GM12878 (cell line): ENCODE measurements at regions not wholly inside any gene's neighbourhood (a gene's known extent, or its start where the extent isn't known, plus 50 kb on each side); places are given as distances from the start of the nearest gene placed in this dataset.

Source experiments
- ATAC-seq: fragments of 200-7000 bp; cut with Tn5 transposase; 3 replicates; pipeline ENCODE4 v1.9.1; 2020; ENCODE audit warnings: mild to moderate bottlenecking, moderate library complexity
- BruUV-seq: library from RNA; stranded (reverse); fragments of 400-500 nt; replicated peaks from 2 replicates; lab custom pipeline; 2021; lab: Mats Ljungman, UMichigan
- CTCF ChIA-PET: fragments of 300-600 bp; sonication (Branson Sonifier 250); formaldehyde crosslinking; extraction: SDS; loops from one replicate; lab custom pipeline; 2021; ENCODE audit warnings: inconsistent platforms; lab: Yijun Ruan, JAX
- POLR2A ChIA-PET: fragments of 350-600 bp; formaldehyde crosslinking; extraction: SDS; loops from one replicate; lab custom pipeline; 2021; ENCODE audit warnings: inconsistent platforms; lab: Charles Lee
- RAD21 ChIA-PET: fragments of 300-600 bp; sonication (Branson Sonifier 250); formaldehyde crosslinking; loops from one replicate; lab custom pipeline; 2023; ENCODE audit warnings: antibody characterized with exemption; ENCODE audit not compliant: unreplicated experiment; lab: Charles Lee
- SMC1A ChIA-PET: fragments of 300-600 bp; sonication (Branson Sonifier 250); formaldehyde crosslinking; loops from one replicate; lab custom pipeline; 2023; ENCODE audit not compliant: unreplicated experiment, uncharacterized antibody; lab: Charles Lee
- DNase-seq: peaks from one replicate; pipeline ENCODE4 v3.0.0-alpha.2; 2011; ENCODE audit warnings: low read depth, low spot score
- FAIRE-seq: peaks from 3 replicates; lab custom pipeline; 2011; peaks lifted over from hg19 to GRCh38; lab: Jason Lieb, UNC
- H2AFZ ChIP-seq: 2 replicates; pipeline ENCODE4 v1.6.0; 2011; ENCODE audit warnings: low read depth, low read length, control low read depth; ENCODE audit not compliant: control insufficient read depth
- H3K27ac ChIP-seq: 2 replicates; pipeline ENCODE4 v1.5.1; 2011; ENCODE audit warnings: control low read depth; ENCODE audit not compliant: control insufficient read depth, insufficient read depth
- H3K27me3 ChIP-seq, 2 experiments: replicated peaks in 1 of 2; 2 replicates each; pipeline versions ENCODE4 v1.6.0 to v1.6.1; 2011; ENCODE audit warnings: low read length in 1 of 2; ENCODE audit not compliant: control insufficient read depth in 2 of 2, insufficient read depth in 2 of 2
- H3K36me3 ChIP-seq, 2 experiments: 2 replicates each; pipeline ENCODE4 v1.5.1; 2011; ENCODE audit warnings: low read length in 1 of 2; ENCODE audit not compliant: control insufficient read depth in 2 of 2, insufficient read depth in 2 of 2
- H3K4me1 ChIP-seq: 2 replicates; pipeline ENCODE4 v1.6.1; 2011; ENCODE audit warnings: mild to moderate bottlenecking, low read length, moderate library complexity, mixed read lengths; ENCODE audit not compliant: control insufficient read depth, insufficient read depth
- H3K4me2 ChIP-seq: 2 replicates; pipeline ENCODE4 v1.6.0; 2011; ENCODE audit warnings: control low read depth; ENCODE audit not compliant: control insufficient read depth, insufficient read depth
- H3K4me3 ChIP-seq: fragments of 200-600 bp; sonication (generic); 2 replicates; pipeline ENCODE4 v1.5.1; 2016
- H3K79me2 ChIP-seq: 2 replicates; pipeline ENCODE4 v1.6.0; 2011; ENCODE audit warnings: low read length; ENCODE audit not compliant: control insufficient read depth, insufficient read depth
- H3K9ac ChIP-seq: 2 replicates; pipeline ENCODE4 v1.8.0; 2011; ENCODE audit warnings: low read length, control low read depth, mixed read lengths; ENCODE audit not compliant: control insufficient read depth, insufficient read depth
- H3K9me3 ChIP-seq: replicated peaks from 3 replicates; pipeline ENCODE4 v1.5.1; 2011; ENCODE audit warnings: mild to moderate bottlenecking, low read length; ENCODE audit not compliant: control insufficient read depth, insufficient read depth
- H4K20me1 ChIP-seq: 2 replicates; pipeline ENCODE4 v1.6.0; 2011; ENCODE audit not compliant: control insufficient read depth, insufficient read depth
- ETV6 ChIP-seq, 2 experiments: fragments of 450-650 bp in 1 of 2; IDR thresholded peaks in 1 of 2; conservative IDR thresholded peaks in 1 of 2; 2 replicates each; pipeline ENCODE4 v1.6.1; 2014; ENCODE audit warnings: antibody characterized with exemption in 1 of 2, borderline replicate concordance in 1 of 2, low read depth in 1 of 2, mild to moderate bottlenecking in 1 of 2, moderate library complexity in 1 of 2
- FOXK2 ChIP-seq: fragments of 450-650 bp; IDR thresholded peaks from 2 replicates; pipeline ENCODE4 v1.6.1; 2017; ENCODE audit warnings: mild to moderate bottlenecking, moderate library complexity
- KAT2A ChIP-seq: conservative IDR thresholded peaks from 2 replicates; pipeline ENCODE4 v1.6.1; 2011; ENCODE audit warnings: low read depth, low read length; ENCODE audit not compliant: control insufficient read depth
- MYC ChIP-seq: IDR thresholded peaks from 2 replicates; pipeline ENCODE4 v1.6.1; 2011; ENCODE audit warnings: mild to moderate bottlenecking, low read length, moderate library complexity, inconsistent platforms; ENCODE audit not compliant: insufficient read depth, insufficient replicate concordance, insufficient read length, severe bottlenecking
- NFXL1 ChIP-seq: fragments of 450-650 bp; IDR thresholded peaks from 2 replicates; pipeline ENCODE4 v1.6.1; 2017; ENCODE audit warnings: antibody characterized with exemption, mild to moderate bottlenecking, borderline replicate concordance
- PAX5 ChIP-seq: IDR thresholded peaks from 2 replicates; pipeline ENCODE4 v1.6.1; 2011; ENCODE audit warnings: low read depth, low read length, borderline replicate concordance
- POLR2A ChIP-seq: IDR thresholded peaks from 2 replicates; pipeline ENCODE4 v1.6.1; 2011; ENCODE audit warnings: low read depth, mild to moderate bottlenecking, low read length
- RELA ChIP-seq: fragments of 450-650 bp; IDR thresholded peaks from 2 replicates; pipeline ENCODE4 v1.8.0; 2014; ENCODE audit warnings: borderline replicate concordance; ENCODE audit not compliant: partially characterized antibody
- YBX1 ChIP-seq: fragments of 450-650 bp; IDR thresholded peaks from 2 replicates; pipeline ENCODE4 v1.6.1; 2016; ENCODE audit warnings: antibody characterized with exemption
- WGBS: methylation state at CpG from one replicate; pipeline ENCODE4 v1.1.6; 2016; ENCODE audit warnings: low lambda C conversion rate; ENCODE audit not compliant: insufficient replicate concordance, insufficient coverage; ENCODE audit errors: missing lambda C conversion rate; 5-methylcytosine and 5-hydroxymethylcytosine counted together
- in situ Hi-C: fragments of 300-500 bp; cut with MboI; formaldehyde crosslinking; loops from 9 replicates; pipeline ENCODE4 v1.14.3; 2018; ENCODE audit warnings: mixed read lengths
- intact Hi-C: fragments of 100-400 bp; cut with micrococcal nuclease; formaldehyde crosslinking; loops from one replicate; pipeline ENCODE4 v1.14.2; 2022; ENCODE audit not compliant: unreplicated experiment
- TF ChIP-seq, protein P1 (sequence below): fragments of 450-650 bp; IDR thresholded peaks from 2 replicates; pipeline ENCODE4 v1.6.1; 2017; ENCODE audit warnings: mild to moderate bottlenecking, low read depth, inconsistent platforms; ENCODE audit not compliant: poor library complexity, severe bottlenecking
- TF ChIP-seq, protein P2 (sequence below): fragments of 450-650 bp; IDR thresholded peaks from 2 replicates; pipeline ENCODE4 v1.6.1; 2018; ENCODE audit warnings: mild to moderate bottlenecking, low read depth, moderate library complexity; ENCODE audit not compliant: partially characterized antibody

GRCh38 chr3:184652465-184652864, 59.4 kb downstream of the MAGEF1 start:
- BruUV-seq = no TSS peak
- CTCF ChIA-PET = interaction anchor here (0.6 kb wide), 1 partner anchor 123 kb away, joined by 4 read pairs; no protein-coding TSS in a partner anchor

DNA sequence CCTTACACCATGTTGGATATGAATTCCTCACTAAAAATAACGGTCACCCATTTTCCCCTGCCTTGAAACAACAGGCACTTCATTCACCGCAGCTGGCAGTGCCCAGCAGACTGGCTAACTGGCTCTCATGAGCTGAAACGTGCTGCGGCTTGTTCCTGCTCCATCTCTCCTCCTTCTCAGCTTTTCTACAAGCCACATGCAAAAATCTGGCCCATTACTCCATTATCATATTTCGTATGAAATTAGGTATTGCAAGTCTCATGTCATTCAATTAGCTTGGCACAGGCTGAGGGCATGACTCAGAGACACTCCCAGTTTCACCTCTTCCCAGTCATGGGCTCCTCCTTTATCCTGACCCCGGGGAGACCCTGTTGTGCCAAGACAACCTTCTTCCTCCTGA, 60.0 kb downstream of the MAGEF1 start:
- Histone ChIP-seq H3K27ac (no peak overlapping the region), H2AFZ (no peak overlapping the region), H3K9me3 (no peaks in the 10 kb centered on the region), H3K4me3 (no peak overlapping the region), H4K20me1 (no peaks in the 10 kb centered on the region), H3K79me2 (no peaks in the 10 kb centered on the region), H3K4me2 (no peak overlapping the region), H3K4me1 (peaks cover 3% of the 10 kb centered on the region), H3K36me3 (no peaks in the 10 kb centered on the region), H3K9ac (no peak overlapping the region), H3K27me3 (peaks cover 2 to 4% of the 10 kb centered on the region in 2 experiments; a peak in 3 of 4 replicates)
- WGBS = 36% methylated on average over 6 of the region's 6 CpGs
- intact Hi-C loops = no loop called here
- ChIA-PET CTCF (interaction anchor here (0.6 kb wide), 1 partner anchor 124 kb away, joined by 4 read pairs; no protein-coding TSS in a partner anchor), SMC1A (no interaction called here), POLR2A (no interaction called here), RAD21 (no interaction called here)
- DNase-seq (no peak), ATAC-seq (no peak), FAIRE-seq (no peak)
- in situ Hi-C loops = no loop called here
- BruUV-seq = no TSS peak
- no peak for TF ChIP-seq RELA
- no peak for TF ChIP-seq PAX5
- TF ChIP-seq, protein P1, sequence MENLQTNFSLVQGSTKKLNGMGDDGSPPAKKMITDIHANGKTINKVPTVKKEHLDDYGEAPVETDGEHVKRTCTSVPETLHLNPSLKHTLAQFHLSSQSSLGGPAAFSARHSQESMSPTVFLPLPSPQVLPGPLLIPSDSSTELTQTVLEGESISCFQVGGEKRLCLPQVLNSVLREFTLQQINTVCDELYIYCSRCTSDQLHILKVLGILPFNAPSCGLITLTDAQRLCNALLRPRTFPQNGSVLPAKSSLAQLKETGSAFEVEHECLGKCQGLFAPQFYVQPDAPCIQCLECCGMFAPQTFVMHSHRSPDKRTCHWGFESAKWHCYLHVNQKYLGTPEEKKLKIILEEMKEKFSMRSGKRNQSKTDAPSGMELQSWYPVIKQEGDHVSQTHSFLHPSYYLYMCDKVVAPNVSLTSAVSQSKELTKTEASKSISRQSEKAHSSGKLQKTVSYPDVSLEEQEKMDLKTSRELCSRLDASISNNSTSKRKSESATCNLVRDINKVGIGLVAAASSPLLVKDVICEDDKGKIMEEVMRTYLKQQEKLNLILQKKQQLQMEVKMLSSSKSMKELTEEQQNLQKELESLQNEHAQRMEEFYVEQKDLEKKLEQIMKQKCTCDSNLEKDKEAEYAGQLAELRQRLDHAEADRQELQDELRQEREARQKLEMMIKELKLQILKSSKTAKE = no peak
- no peak for TF ChIP-seq POLR2A
- no peak for TF ChIP-seq KAT2A
- no peak for TF ChIP-seq FOXK2
- no peak for TF ChIP-seq YBX1
- no peak for TF ChIP-seq ETV6 (conservative IDR thresholded peaks at IDR 0.05 in 1 of 2, IDR thresholded peaks at IDR 0.05 in 1 of 2; ENCODE audit: borderline replicate concordance in 1 of 2, low read depth in 1 of 2)
- TF ChIP-seq NFXL1 = no peak

More at GRCh38 chr3:184652465-184652864, 59.4 kb downstream of the MAGEF1 start:
- no peak overlapping the region for H2AFZ ChIP-seq
- intact Hi-C loops = no loop called here
- H3K9me3 ChIP-seq = no peaks in the 10 kb centered on the region
- DNase-seq (no peak), FAIRE-seq (no peak), ATAC-seq (no peak)
- TF ChIP-seq, protein P2, sequence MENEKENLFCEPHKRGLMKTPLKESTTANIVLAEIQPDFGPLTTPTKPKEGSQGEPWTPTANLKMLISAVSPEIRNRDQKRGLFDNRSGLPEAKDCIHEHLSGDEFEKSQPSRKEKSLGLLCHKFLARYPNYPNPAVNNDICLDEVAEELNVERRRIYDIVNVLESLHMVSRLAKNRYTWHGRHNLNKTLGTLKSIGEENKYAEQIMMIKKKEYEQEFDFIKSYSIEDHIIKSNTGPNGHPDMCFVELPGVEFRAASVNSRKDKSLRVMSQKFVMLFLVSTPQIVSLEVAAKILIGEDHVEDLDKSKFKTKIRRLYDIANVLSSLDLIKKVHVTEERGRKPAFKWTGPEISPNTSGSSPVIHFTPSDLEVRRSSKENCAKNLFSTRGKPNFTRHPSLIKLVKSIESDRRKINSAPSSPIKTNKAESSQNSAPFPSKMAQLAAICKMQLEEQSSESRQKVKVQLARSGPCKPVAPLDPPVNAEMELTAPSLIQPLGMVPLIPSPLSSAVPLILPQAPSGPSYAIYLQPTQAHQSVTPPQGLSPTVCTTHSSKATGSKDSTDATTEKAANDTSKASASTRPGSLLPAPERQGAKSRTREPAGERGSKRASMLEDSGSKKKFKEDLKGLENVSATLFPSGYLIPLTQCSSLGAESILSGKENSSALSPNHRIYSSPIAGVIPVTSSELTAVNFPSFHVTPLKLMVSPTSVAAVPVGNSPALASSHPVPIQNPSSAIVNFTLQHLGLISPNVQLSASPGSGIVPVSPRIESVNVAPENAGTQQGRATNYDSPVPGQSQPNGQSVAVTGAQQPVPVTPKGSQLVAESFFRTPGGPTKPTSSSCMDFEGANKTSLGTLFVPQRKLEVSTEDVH = no peak
- no peak for TF ChIP-seq MYC
- in situ Hi-C loops = no loop called here
- ChIA-PET SMC1A (no interaction called here), RAD21 (no interaction called here), POLR2A (no interaction called here)
- peaks cover 2 to 4% of the 10 kb centered on the region in 2 experiments; a peak in 3 of 4 replicates for H3K27me3 ChIP-seq
- H3K4me2 ChIP-seq = no peak overlapping the region
- H3K4me1 ChIP-seq = peaks cover 7% of the 10 kb centered on the region
- no peak overlapping the region for H3K9ac ChIP-seq
- no peaks in the 10 kb centered on the region for H4K20me1 ChIP-seq
- no peak overlapping the region for H3K27ac ChIP-seq
- no peaks in the 10 kb centered on the region for H3K36me3 ChIP-seq
- H3K4me3 ChIP-seq = no peak overlapping the region
- no peaks in the 10 kb centered on the region for H3K79me2 ChIP-seq
- 49% methylated on average over 6 of the region's 6 CpGs for WGBS
